ENCODE measurements at regions not wholly inside any gene's neighbourhood (a gene's known extent, or its start where the extent isn't known, plus 50 kb on each side); places are given as distances from the start of the nearest gene placed in this dataset.

GRCh38 chr14:58994130-58994529 lies 194.3 kb upstream of the DAAM1 start (continued):
- no peak for TF ChIP-seq HMGXB3 (CRISPR knock-in tag; IDR thresholded peaks at IDR 0.05; ENCODE audit: borderline replicate concordance)
- no peak for TF ChIP-seq NFATC3 (CRISPR knock-in tag; IDR thresholded peaks at IDR 0.05)
- TF ChIP-seq, protein P1, sequence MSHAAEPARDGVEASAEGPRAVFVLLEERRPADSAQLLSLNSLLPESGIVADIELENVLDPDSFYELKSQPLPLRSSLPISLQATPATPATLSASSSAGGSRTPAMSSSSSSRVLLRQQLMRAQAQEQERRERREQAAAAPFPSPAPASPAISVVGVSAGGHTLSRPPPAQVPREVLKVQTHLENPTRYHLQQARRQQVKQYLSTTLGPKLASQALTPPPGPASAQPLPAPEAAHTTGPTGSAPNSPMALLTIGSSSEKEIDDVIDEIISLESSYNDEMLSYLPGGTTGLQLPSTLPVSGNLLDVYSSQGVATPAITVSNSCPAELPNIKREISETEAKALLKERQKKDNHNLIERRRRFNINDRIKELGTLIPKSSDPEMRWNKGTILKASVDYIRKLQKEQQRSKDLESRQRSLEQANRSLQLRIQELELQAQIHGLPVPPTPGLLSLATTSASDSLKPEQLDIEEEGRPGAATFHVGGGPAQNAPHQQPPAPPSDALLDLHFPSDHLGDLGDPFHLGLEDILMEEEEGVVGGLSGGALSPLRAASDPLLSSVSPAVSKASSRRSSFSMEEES (CRISPR knock-in tag; IDR thresholded peaks at IDR 0.05) = no peak
- TF ChIP-seq, protein P2, sequence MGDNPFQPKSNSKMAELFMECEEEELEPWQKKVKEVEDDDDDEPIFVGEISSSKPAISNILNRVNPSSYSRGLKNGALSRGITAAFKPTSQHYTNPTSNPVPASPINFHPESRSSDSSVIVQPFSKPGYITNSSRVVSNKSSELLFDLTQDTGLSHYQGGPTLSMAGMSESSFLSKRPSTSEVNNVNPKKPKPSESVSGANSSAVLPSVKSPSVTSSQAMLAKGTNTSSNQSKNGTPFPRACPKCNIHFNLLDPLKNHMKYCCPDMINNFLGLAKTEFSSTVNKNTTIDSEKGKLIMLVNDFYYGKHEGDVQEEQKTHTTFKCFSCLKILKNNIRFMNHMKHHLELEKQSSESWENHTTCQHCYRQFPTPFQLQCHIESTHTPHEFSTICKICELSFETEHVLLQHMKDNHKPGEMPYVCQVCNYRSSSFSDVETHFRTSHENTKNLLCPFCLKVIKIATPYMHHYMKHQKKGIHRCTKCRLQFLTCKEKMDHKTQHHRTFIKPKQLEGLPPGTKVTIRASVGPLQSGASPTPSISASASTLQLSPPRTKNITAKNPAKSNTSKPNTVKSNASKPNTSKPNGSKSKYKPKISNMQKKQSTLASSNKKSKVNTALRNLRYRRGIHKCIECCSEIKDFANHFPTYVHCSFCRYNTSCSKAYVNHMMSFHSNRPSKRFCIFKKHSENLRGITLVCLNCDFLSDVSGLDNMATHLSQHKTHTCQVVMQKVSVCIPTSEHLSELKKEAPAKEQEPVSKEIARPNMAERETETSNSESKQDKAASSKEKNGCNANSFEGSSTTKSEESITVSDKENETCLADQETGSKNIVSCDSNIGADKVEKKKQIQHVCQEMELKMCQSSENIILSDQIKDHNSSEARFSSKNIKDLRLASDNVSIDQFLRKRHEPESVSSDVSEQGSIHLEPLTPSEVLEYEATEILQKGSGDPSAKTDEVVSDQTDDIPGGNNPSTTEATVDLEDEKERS (CRISPR knock-in tag; IDR thresholded peaks at IDR 0.05) = no peak
- TF ChIP-seq RFX5 (IDR thresholded peaks at IDR 0.05; ENCODE audit: low read depth, low read length) = no peak
- no peak for TF ChIP-seq PATZ1 (CRISPR knock-in tag; IDR thresholded peaks at IDR 0.05)
- no peak for TF ChIP-seq NR3C1 (CRISPR knock-in tag; IDR thresholded peaks at IDR 0.05)
- TF ChIP-seq ZBTB26 (CRISPR knock-in tag; IDR thresholded peaks at IDR 0.05; ENCODE audit: borderline replicate concordance) = no peak
- no peak for TF ChIP-seq AKAP8 (CRISPR knock-in tag; IDR thresholded peaks at IDR 0.05)
- TF ChIP-seq NFYC (CRISPR knock-in tag; IDR thresholded peaks at IDR 0.05) = no peak
- TF ChIP-seq ZFP82 (CRISPR knock-in tag; IDR thresholded peaks at IDR 0.05; ENCODE audit: borderline replicate concordance) = no peak

All from HepG2 (cell line).